ENCODE measurements at regions not wholly inside any gene's neighbourhood (a gene's known extent, or its start where the extent isn't known, plus 50 kb on each side); places are given as distances from the start of the nearest gene placed in this dataset.
"Not testable (repeated sequence)": the region's sequence is repeated elsewhere in the genome, so short reads cannot be mapped to it uniquely, and the experiment has no call there.

- no peak overlapping the region for H3K4me2 ChIP-seq
Observed at GRCh38 chr14:18656627-18657026, 55.7 kb downstream of the OR11H12 start.

GRCh38 chr14:18659892-18660584 is 59.1 kb downstream of the OR11H12 start:
- H3K4me2 ChIP-seq, H3K27ac ChIP-seq, H3K4me1 ChIP-seq, H3K9ac ChIP-seq, H3K36me3 ChIP-seq, H3K27me3 ChIP-seq, H3K9me3 ChIP-seq, H4K20me1 ChIP-seq, H3K4me3 ChIP-seq: not testable (repeated sequence)

More at GRCh38 chr14:18656627-18657026, 55.7 kb downstream of the OR11H12 start:
- no peaks in the 10 kb centered on the region for H3K4me1 ChIP-seq
- H3K9me3 ChIP-seq, result 0 out of 2 replicates have a peak, but pooled peaks cover 5% of the 10 kb centered on the region
- H3K27me3 ChIP-seq, result no peaks in the 10 kb centered on the region
- H3K4me3 ChIP-seq, result no peak overlapping the region
- H3K9ac ChIP-seq, result no peak overlapping the region
- H4K20me1 ChIP-seq, result no peaks in the 10 kb centered on the region
- H3K36me3 ChIP-seq, result no peaks in the 10 kb centered on the region
- H3K27ac ChIP-seq, result no peak overlapping the region
- no peak for TF ChIP-seq Cebpa-rat (IDR thresholded peaks at IDR 0.05)

GRCh38 chr14:18660585-18660922 is 59.6 kb downstream of the OR11H12 start:
- 0 out of 2 replicates have a peak, but pooled peaks cover 5% of the 10 kb centered on the region for H3K9me3 ChIP-seq
- H3K4me1 ChIP-seq, result no peaks in the 10 kb centered on the region
- H3K27ac ChIP-seq, result no peak overlapping the region
- no peak overlapping the region for H3K4me3 ChIP-seq
- no peaks in the 10 kb centered on the region for H4K20me1 ChIP-seq
- H3K36me3 ChIP-seq, result no peaks in the 10 kb centered on the region
- no peak overlapping the region for H3K4me2 ChIP-seq
- no peak overlapping the region for H3K9ac ChIP-seq
- TF ChIP-seq Cebpa-rat (IDR thresholded peaks at IDR 0.05), result no peak
- H3K27me3 ChIP-seq, result no peaks in the 10 kb centered on the region

GRCh38 chr14:18667843-18668242 is 66.9 kb downstream of the OR11H12 start:
- H3K9ac ChIP-seq, H3K27ac ChIP-seq, H3K27me3 ChIP-seq, H3K4me3 ChIP-seq, H3K4me2 ChIP-seq, H3K36me3 ChIP-seq, H3K4me1 ChIP-seq, H3K9me3 ChIP-seq, H4K20me1 ChIP-seq: not testable (repeated sequence)

GRCh38 chr14:18688346-18688745 is 87.4 kb downstream of the OR11H12 start:
- Histone ChIP-seq H3K9me3 (no peaks in the 10 kb centered on the region; the same call in 1 of the 2 replicates), H3K4me3 (no peak overlapping the region; the same call in 1 of the 2 replicates), H3K9ac (peak overlapping the region; percentile 59), H4K20me1 (no peaks in the 10 kb centered on the region), H3K4me2 (peak overlapping the region; percentile 85), H3K27me3 (no peaks in the 10 kb centered on the region), H3K4me1 (peaks cover 67% of the 10 kb centered on the region), H3K36me3 (no peaks in the 10 kb centered on the region), H3K27ac (peak overlapping the region; percentile 75; the same call in 1 of the 2 replicates)
- TF ChIP-seq Cebpa-rat (IDR thresholded peaks at IDR 0.05), result no peak

All from BLaER1 (cell line).